ENCODE measurements at regions not wholly inside any gene's neighbourhood (a gene's known extent, or its start where the extent isn't known, plus 50 kb on each side); places are given as distances from the start of the nearest gene placed in this dataset.

DNA sequence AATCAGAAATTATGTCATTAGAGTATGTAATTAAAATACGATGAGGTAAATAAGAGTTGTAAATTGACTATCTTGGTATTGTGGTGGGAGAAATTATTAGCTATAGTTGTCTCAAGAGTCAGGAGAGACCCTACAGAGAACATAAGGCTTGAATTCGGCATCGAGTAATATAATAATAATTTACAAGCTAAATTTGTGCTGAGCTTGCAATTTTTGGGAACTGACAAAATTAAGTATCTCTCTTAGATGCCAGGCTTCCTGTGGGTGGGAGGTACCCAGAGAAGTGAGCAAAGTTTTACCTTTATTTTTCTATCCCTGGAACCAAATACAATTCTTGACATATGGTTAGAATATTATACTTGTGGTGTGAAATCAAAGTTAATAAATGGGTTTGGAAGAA lies 1637.0 kb downstream of the EFNB2 start:
- TF ChIP-seq, protein P1, sequence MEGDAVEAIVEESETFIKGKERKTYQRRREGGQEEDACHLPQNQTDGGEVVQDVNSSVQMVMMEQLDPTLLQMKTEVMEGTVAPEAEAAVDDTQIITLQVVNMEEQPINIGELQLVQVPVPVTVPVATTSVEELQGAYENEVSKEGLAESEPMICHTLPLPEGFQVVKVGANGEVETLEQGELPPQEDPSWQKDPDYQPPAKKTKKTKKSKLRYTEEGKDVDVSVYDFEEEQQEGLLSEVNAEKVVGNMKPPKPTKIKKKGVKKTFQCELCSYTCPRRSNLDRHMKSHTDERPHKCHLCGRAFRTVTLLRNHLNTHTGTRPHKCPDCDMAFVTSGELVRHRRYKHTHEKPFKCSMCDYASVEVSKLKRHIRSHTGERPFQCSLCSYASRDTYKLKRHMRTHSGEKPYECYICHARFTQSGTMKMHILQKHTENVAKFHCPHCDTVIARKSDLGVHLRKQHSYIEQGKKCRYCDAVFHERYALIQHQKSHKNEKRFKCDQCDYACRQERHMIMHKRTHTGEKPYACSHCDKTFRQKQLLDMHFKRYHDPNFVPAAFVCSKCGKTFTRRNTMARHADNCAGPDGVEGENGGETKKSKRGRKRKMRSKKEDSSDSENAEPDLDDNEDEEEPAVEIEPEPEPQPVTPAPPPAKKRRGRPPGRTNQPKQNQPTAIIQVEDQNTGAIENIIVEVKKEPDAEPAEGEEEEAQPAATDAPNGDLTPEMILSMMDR (IDR thresholded peaks at IDR 0.05; ENCODE audit: control extremely low read depth, extremely low read depth, low read depth, missing control alignments): no peak
- no peak for DNase-seq (ENCODE audit: extremely low spot score)
- ChIA-PET CTCF (no interaction called here), POLR2A (no interaction called here)

DNA sequence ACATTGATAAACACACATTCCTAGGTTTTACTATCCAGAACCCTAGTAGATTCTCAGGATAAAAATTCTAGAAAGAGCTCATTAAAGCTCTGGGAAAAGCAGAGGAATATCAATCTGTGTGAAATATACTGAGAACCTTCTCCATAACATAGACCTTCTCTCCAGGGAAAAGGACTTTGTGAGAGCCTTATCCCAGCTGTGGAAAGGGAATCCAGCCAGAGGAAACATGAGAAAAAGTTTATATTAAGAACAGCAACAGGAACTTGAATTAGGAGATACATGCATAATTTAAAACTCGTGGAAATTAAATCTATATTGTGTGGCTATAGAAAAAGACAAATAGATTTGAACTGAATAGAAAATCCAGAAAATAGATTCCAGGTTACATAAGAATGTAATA lies 1639.9 kb downstream of the EFNB2 start:
- no peak for DNase-seq (ENCODE audit: extremely low spot score)
- ChIA-PET CTCF (no interaction called here), POLR2A (no interaction called here)
- TF ChIP-seq, protein P1 (IDR thresholded peaks at IDR 0.05; ENCODE audit: control extremely low read depth, extremely low read depth, low read depth, missing control alignments): no peak

DNA sequence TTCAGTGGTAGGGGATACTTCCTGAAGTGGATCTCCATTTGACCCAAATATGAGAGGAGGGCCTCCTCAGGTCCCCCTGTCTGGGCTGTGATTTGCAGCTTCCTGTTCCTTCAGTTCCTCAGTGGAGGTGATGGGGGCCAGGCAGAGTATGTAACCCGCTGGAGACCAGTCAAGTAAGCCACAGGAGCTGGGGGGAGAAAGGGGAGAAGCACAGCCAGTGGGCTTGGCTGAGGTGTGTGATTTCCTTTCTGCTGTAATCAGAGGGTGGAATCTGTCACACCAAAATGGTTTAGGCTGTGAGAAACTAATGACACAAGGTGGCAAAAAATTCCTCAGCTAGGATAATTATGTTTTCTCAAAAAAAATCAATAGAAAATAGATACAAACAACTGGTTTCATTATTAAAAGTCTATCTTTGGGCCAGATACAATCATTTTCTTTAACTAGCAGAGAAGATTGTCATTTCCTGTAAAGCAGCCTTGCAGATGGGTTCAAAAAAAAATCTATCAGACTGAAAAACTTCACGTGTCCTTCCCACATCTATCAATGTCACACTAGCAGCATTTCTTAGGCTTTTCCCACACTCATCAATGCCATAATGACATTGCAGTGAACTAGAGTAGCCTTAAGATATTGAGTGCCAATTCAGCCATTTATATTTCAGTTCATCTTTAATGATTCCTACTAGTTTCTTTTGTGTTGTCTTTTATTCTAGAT lies 1660.3 kb downstream of the EFNB2 start:
- CTCF ChIA-PET: interaction anchor here (1.5 kb wide), 1 partner anchor 26 kb away, joined by 3 read pairs; no protein-coding TSS in a partner anchor
- TF ChIP-seq, protein P1 (IDR thresholded peaks at IDR 0.05; ENCODE audit: control extremely low read depth, extremely low read depth, low read depth, missing control alignments): no peak
- POLR2A ChIA-PET: no interaction called here
- DNase-seq (ENCODE audit: extremely low spot score): no peak

DNA sequence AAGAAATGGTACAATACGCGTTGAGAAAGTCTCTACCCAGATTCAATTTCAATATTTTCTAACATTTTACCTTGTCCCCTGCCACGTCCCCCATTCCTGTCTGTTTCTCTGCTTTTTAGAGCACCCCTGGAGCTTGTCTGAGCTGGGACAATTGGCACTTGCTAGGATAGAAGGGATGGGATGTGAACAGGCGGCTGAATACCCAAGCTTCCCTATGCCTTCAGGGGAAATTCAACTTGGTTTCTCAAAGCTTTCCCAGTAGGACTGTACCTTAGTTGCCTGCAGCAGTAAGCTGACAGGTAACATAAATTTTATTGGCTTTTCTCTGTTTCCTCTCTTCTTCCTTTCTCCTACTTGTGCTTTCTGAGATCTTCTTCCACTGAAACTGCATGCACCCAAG lies 1663.3 kb downstream of the EFNB2 start:
- DNase-seq (ENCODE audit: extremely low spot score): no peak
- ChIA-PET POLR2A (no interaction called here), CTCF (interaction anchor here (1.2 kb wide), 1 partner anchor 12 kb away, joined by 4 read pairs; no protein-coding TSS in a partner anchor)
- TF ChIP-seq, protein P1 (IDR thresholded peaks at IDR 0.05; ENCODE audit: control extremely low read depth, extremely low read depth, low read depth, missing control alignments): no peak

DNA sequence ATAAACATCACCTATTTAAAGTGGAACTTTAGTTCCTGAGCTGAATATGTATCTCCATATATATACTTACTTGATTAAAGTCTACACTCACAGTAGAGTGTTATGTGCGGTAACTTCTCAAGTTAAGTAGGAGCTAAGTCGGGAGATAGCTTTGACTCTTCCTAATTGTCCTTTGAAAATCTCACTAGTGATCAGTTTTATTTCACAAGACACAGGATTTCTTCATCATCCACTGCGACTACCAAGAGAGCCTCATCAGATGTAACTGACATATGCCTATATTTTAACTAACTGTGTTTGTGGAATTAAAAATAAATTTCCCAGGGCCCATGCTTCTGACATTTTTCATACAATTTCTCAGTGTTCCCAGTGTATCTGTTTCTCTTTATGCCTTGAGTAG lies 1664.0 kb downstream of the EFNB2 start:
- CTCF ChIA-PET: interaction anchor here (1.2 kb wide), 1 partner anchor 13 kb away, joined by 4 read pairs; no protein-coding TSS in a partner anchor
- DNase-seq (ENCODE audit: extremely low spot score): no peak
- POLR2A ChIA-PET: no interaction called here
- TF ChIP-seq, protein P1 (IDR thresholded peaks at IDR 0.05; ENCODE audit: control extremely low read depth, extremely low read depth, low read depth, missing control alignments): no peak

DNA sequence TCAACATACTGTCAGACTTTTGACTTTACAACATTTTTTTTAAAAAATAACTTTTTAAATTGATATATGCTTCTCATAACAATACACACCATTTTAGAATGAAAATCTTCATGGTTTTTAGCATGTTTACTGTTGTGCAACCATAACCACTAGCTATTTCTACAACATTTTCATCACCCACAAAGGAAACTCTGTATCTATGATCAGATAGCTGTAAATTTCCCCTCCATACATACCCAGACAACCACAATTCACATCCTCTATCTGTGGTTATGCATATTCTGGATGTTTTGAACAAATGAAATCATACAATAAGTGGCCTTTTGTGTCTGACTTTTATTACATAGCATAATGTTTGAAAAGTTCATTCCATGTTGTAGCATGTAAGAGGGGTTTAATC lies 1666.0 kb downstream of the EFNB2 start:
- TF ChIP-seq, protein P1 (IDR thresholded peaks at IDR 0.05; ENCODE audit: control extremely low read depth, extremely low read depth, low read depth, missing control alignments): no peak
- CTCF ChIA-PET: interaction anchor here (1.0 kb wide), 1 partner anchor 11 kb away, joined by 4 read pairs; no protein-coding TSS in a partner anchor
- POLR2A ChIA-PET: no interaction called here
- DNase-seq (ENCODE audit: extremely low spot score): no peak
